ENCODE measurements at regions not wholly inside any gene's neighbourhood (a gene's known extent, or its start where the extent isn't known, plus 50 kb on each side); places are given as distances from the start of the nearest gene placed in this dataset.

GRCh38 chr5:33375900-33376299 lies 64.9 kb upstream of the TARS1 start:
- H3K9ac ChIP-seq (ENCODE audit: control insufficient read depth, extremely low read depth, insufficient read depth, low read length): no peak overlapping the region
- H3K4me3 ChIP-seq (ENCODE audit: control insufficient read depth in 2 of 3, extremely low read depth in 1 of 3, insufficient read depth in 2 of 3, low read depth in 1 of 3, low read length in 3 of 3): no peak overlapping the region
- DNase-seq (ENCODE audit: low read depth, low spot score) (no peak), FAIRE-seq (no peak)
- no peaks in the 10 kb centered on the region for H4K20me1 ChIP-seq (ENCODE audit: control insufficient read depth, extremely low read depth, insufficient read depth, low read length)
- H3K27me3 ChIP-seq (ENCODE audit: control insufficient read depth, extremely low read depth, insufficient read depth, low read length): no peaks in the 10 kb centered on the region
- dilution Hi-C loops (cut with MboI; ENCODE audit: extremely low pct_ligation_motif_present, low sequenced_read_pairs): no loop called here
- TF ChIP-seq CTCF (optimal IDR thresholded peaks at IDR 0.05 in 1 of 3, IDR thresholded peaks at IDR 0.05 in 1 of 3, conservative IDR thresholded peaks at IDR 0.05 in 1 of 3; ENCODE audit: extremely low read depth in 1 of 3, insufficient read depth in 2 of 3, low read length in 3 of 3) (no peak), EZH2 (IDR thresholded peaks at IDR 0.05; ENCODE audit: low read length) (no peak)
- H3K79me2 ChIP-seq (ENCODE audit: control insufficient read depth, insufficient read depth, low read length): no peaks in the 10 kb centered on the region
- H3K36me3 ChIP-seq (ENCODE audit: control insufficient read depth in 2 of 2, extremely low read depth in 1 of 2, insufficient read depth in 2 of 2, low read length in 2 of 2): no peaks in the 10 kb centered on the region
- no peak overlapping the region for H3K27ac ChIP-seq (ENCODE audit: control insufficient read depth, insufficient read depth, low read length)
- no peaks in the 10 kb centered on the region for H3K4me1 ChIP-seq (ENCODE audit: control insufficient read depth, extremely low read depth, insufficient read depth, low read length)
- H3K9me3 ChIP-seq (ENCODE audit: control insufficient read depth, low read depth, low read length): no peaks in the 10 kb centered on the region
- no peak overlapping the region for H3K4me2 ChIP-seq (ENCODE audit: control insufficient read depth, extremely low read depth, insufficient read depth, low read depth, low read length)
- no peak overlapping the region for H2AFZ ChIP-seq (ENCODE audit: control insufficient read depth, low read length)
- H3K9me1 ChIP-seq (ENCODE audit: control insufficient read depth, extremely low read depth, insufficient read depth, low read length): no peaks in the 10 kb centered on the region

- dilution Hi-C loops (cut with MboI; ENCODE audit: extremely low pct_ligation_motif_present, low sequenced_read_pairs): no loop called here
- no peaks in the 10 kb centered on the region for H3K9me3 ChIP-seq (ENCODE audit: control insufficient read depth, low read depth, low read length)
- H3K27ac ChIP-seq (ENCODE audit: control insufficient read depth, insufficient read depth, low read length): no peak overlapping the region
- H3K36me3 ChIP-seq (ENCODE audit: control insufficient read depth in 2 of 2, extremely low read depth in 1 of 2, insufficient read depth in 2 of 2, low read length in 2 of 2): no peaks in the 10 kb centered on the region
- H4K20me1 ChIP-seq (ENCODE audit: control insufficient read depth, extremely low read depth, insufficient read depth, low read length): no peaks in the 10 kb centered on the region
- no peak for TF ChIP-seq EZH2 (IDR thresholded peaks at IDR 0.05; ENCODE audit: low read length)
- peak; percentile 46 to 64 (median 54) for TF ChIP-seq CTCF (optimal IDR thresholded peaks at IDR 0.05 in 1 of 3, IDR thresholded peaks at IDR 0.05 in 1 of 3, conservative IDR thresholded peaks at IDR 0.05 in 1 of 3; ENCODE audit: extremely low read depth in 1 of 3, insufficient read depth in 2 of 3, low read length in 3 of 3)
- peak; percentile 4 for DNase-seq (ENCODE audit: low read depth, low spot score)
- no peak overlapping the region for H3K4me2 ChIP-seq (ENCODE audit: control insufficient read depth, extremely low read depth, insufficient read depth, low read depth, low read length)
- no peak overlapping the region for H2AFZ ChIP-seq (ENCODE audit: control insufficient read depth, low read length)
- H3K9me1 ChIP-seq (ENCODE audit: control insufficient read depth, extremely low read depth, insufficient read depth, low read length): no peaks in the 10 kb centered on the region
- H3K4me3 ChIP-seq (ENCODE audit: control insufficient read depth in 2 of 3, extremely low read depth in 1 of 3, insufficient read depth in 2 of 3, low read depth in 1 of 3, low read length in 3 of 3): no peak overlapping the region
- no peak overlapping the region for H3K9ac ChIP-seq (ENCODE audit: control insufficient read depth, extremely low read depth, insufficient read depth, low read length)
- FAIRE-seq: peak; percentile 77
- H3K4me1 ChIP-seq (ENCODE audit: control insufficient read depth, extremely low read depth, insufficient read depth, low read length): peaks cover 5% of the 10 kb centered on the region
- no peaks in the 10 kb centered on the region for H3K27me3 ChIP-seq (ENCODE audit: control insufficient read depth, extremely low read depth, insufficient read depth, low read length)
- H3K79me2 ChIP-seq (ENCODE audit: control insufficient read depth, insufficient read depth, low read length): no peaks in the 10 kb centered on the region
Observed at GRCh38 chr5:33379757-33380156, 61.0 kb upstream of the TARS1 start.
